H1 (cell line): ENCODE measurements at regions not wholly inside any gene's neighbourhood (a gene's known extent, or its start where the extent isn't known, plus 50 kb on each side); places are given as distances from the start of the nearest gene placed in this dataset.

ENCODE experiments used
- CTCF ChIA-PET: fragments of 300-600 bp; sonication (Branson Sonifier 250); formaldehyde crosslinking; loops from one replicate; lab custom pipeline; 2021; ENCODE audit not compliant: partially characterized antibody; lab: Charles Lee
- POLR2A ChIA-PET: fragments of 300-600 bp; sonication (Branson Sonifier 250); formaldehyde crosslinking; loops from one replicate; lab custom pipeline; 2021; ENCODE audit warnings: inconsistent platforms; ENCODE audit not compliant: partially characterized antibody; lab: Charles Lee
- DNase-seq, 2 experiments: peaks; one replicate each; pipeline versions ENCODE4 v3.0.0 to v3.0.0-alpha.2; 2010 to 2022; ENCODE audit warnings: low spot score in 2 of 2, low read depth in 1 of 2, mixed read lengths in 1 of 2
- FAIRE-seq: peaks from 2 replicates; lab custom pipeline; 2011; peaks lifted over from hg19 to GRCh38; lab: Jason Lieb, UNC
- H2AFZ ChIP-seq: 2 replicates; pipeline ENCODE4 v1.8.1; 2012; ENCODE audit warnings: low read length, inconsistent platforms
- H2AK5ac ChIP-seq: 2 replicates; pipeline ENCODE4 v1.6.1; 2013; ENCODE audit warnings: low read depth, low read length
- H2BK120ac ChIP-seq: replicated peaks from 2 replicates; pipeline ENCODE3; 2013; ENCODE audit warnings: low read depth, low read length, inconsistent platforms
- H2BK12ac ChIP-seq: 2 replicates; pipeline ENCODE4 v1.6.1; 2013; ENCODE audit warnings: low read depth, low read length
- H2BK15ac ChIP-seq: 2 replicates; pipeline ENCODE4 v1.6.1; 2013; ENCODE audit warnings: low read length
- H2BK20ac ChIP-seq: 2 replicates; pipeline ENCODE4 v1.6.1; 2013; ENCODE audit warnings: low read length
- H2BK5ac ChIP-seq: 2 replicates; pipeline ENCODE4 v1.6.1; 2013; ENCODE audit warnings: low read depth, low read length
- H3K14ac ChIP-seq: 2 replicates; pipeline ENCODE4 v1.6.1; 2013; ENCODE audit warnings: inconsistent platforms; ENCODE audit not compliant: insufficient read length
- H3K18ac ChIP-seq: 2 replicates; pipeline ENCODE4 v1.6.1; 2013; ENCODE audit warnings: low read length; ENCODE audit errors: extremely low read depth
- H3K23ac ChIP-seq: 2 replicates; pipeline ENCODE4 v1.6.1; 2013; ENCODE audit warnings: inconsistent platforms; ENCODE audit not compliant: insufficient read length
- H3K23me2 ChIP-seq: 2 replicates; pipeline ENCODE4 v1.6.1; 2013; ENCODE audit warnings: low read depth, low read length
- H3K27ac ChIP-seq: 2 replicates; pipeline ENCODE4 v1.6.1; 2011; ENCODE audit warnings: low read depth, low read length, inconsistent platforms
- H3K27me3 ChIP-seq, 4 experiments: replicated peaks in 1 of 4; 1 replicate in 1 of 4; 2 replicates in 3 of 4; pipeline versions ENCODE4 v1.6.1 to v1.8.1; 2011 to 2013; ENCODE audit warnings: low read length in 3 of 4, mild to moderate bottlenecking in 3 of 4, inconsistent platforms in 2 of 4, mixed read lengths in 2 of 4, moderate library complexity in 1 of 4; ENCODE audit not compliant: control insufficient read depth in 3 of 4, insufficient read depth in 3 of 4; ENCODE audit errors: extremely low read depth in 1 of 4
- H3K36me3 ChIP-seq, 4 experiments: 2 replicates each; pipeline versions ENCODE4 v1.6.1 to v1.8.1; 2011 to 2013; ENCODE audit warnings: mild to moderate bottlenecking in 4 of 4, low read length in 3 of 4, moderate library complexity in 2 of 4, control low read depth in 1 of 4, inconsistent platforms in 1 of 4; ENCODE audit not compliant: insufficient read depth in 4 of 4, control insufficient read depth in 2 of 4
- H3K4ac ChIP-seq: replicated peaks from 2 replicates; pipeline ENCODE3; 2013; ENCODE audit warnings: low read length, low read depth, mixed read lengths, inconsistent platforms; ENCODE audit not compliant: insufficient read length
- H3K4me1 ChIP-seq, 4 experiments: replicated peaks in 1 of 4; 1 replicate in 1 of 4; 2 replicates in 3 of 4; pipeline versions ENCODE4 v1.6.1 to v1.8.1; 2011 to 2013; ENCODE audit warnings: low read length in 3 of 4, inconsistent platforms in 2 of 4, mixed read lengths in 1 of 4; ENCODE audit not compliant: insufficient read depth in 4 of 4, control insufficient read depth in 3 of 4
- H3K4me2 ChIP-seq, 2 experiments: 2 replicates each; pipeline versions ENCODE4 v1.6.1 to v1.8.1; 2011 to 2013; ENCODE audit warnings: low read depth in 2 of 2, low read length in 2 of 2, control low read depth in 1 of 2, inconsistent platforms in 1 of 2, mild to moderate bottlenecking in 1 of 2; ENCODE audit not compliant: insufficient read depth in 1 of 2
- H3K4me3 ChIP-seq, 4 experiments: fragments of 200-600, 300-600 bp in 1 of 4; sonication (generic), shearing (Covaris generic), sonication (Bioruptor Twin) in 1 of 4; 2 replicates each; pipeline versions ENCODE4 v1.5.1 to v1.8.1; 2011 to 2016; ENCODE audit warnings: low read length in 4 of 4, low read depth in 3 of 4, control low read depth in 2 of 4, inconsistent platforms in 2 of 4, mild to moderate bottlenecking in 2 of 4, mixed read lengths in 1 of 4, moderate library complexity in 1 of 4; ENCODE audit not compliant: insufficient read depth in 2 of 4; ENCODE audit errors: extremely low read depth in 1 of 4
- H3K56ac ChIP-seq: replicated peaks from 2 replicates; pipeline ENCODE3; 2013; ENCODE audit warnings: low read depth, mild to moderate bottlenecking, mixed read lengths, low read length, inconsistent platforms; ENCODE audit not compliant: insufficient read length
- H3K79me1 ChIP-seq: 2 replicates; pipeline ENCODE4 v1.6.1; 2013; ENCODE audit warnings: low read depth, low read length, control low read depth
- H3K79me2 ChIP-seq, 2 experiments: 2 replicates each; pipeline versions ENCODE4 v1.6.1 to v1.8.1; 2012 to 2013; ENCODE audit warnings: low read length in 2 of 2, mild to moderate bottlenecking in 2 of 2, inconsistent platforms in 1 of 2; ENCODE audit not compliant: insufficient read depth in 2 of 2, control insufficient read depth in 1 of 2
- H3K9ac ChIP-seq, 4 experiments: replicated peaks in 1 of 4; 1 replicate in 1 of 4; 2 replicates in 3 of 4; pipeline versions ENCODE4 v1.6.1 to v1.8.1; 2011 to 2013; ENCODE audit warnings: low read depth in 3 of 4, low read length in 3 of 4, control low read depth in 2 of 4, mild to moderate bottlenecking in 2 of 4, moderate library complexity in 2 of 4, inconsistent platforms in 1 of 4; ENCODE audit errors: extremely low read depth in 1 of 4
- H3K9me3 ChIP-seq, 2 experiments: 2 replicates each; pipeline versions ENCODE4 v1.6.1 to v1.8.1; 2012 to 2013; ENCODE audit warnings: mild to moderate bottlenecking in 2 of 2, moderate library complexity in 2 of 2, control low read depth in 1 of 2, inconsistent platforms in 1 of 2, low read depth in 1 of 2, low read length in 1 of 2, mixed read lengths in 1 of 2; ENCODE audit not compliant: insufficient read depth in 2 of 2
- H4K20me1 ChIP-seq, 2 experiments: replicated peaks in 1 of 2; 2 replicates each; pipeline versions ENCODE3 to v1.8.1; 2011 to 2013; ENCODE audit warnings: inconsistent platforms in 2 of 2, low read length in 2 of 2, mild to moderate bottlenecking in 1 of 2; ENCODE audit not compliant: insufficient read depth in 2 of 2, control insufficient read depth in 1 of 2
- H4K5ac ChIP-seq: 2 replicates; pipeline ENCODE4 v1.6.1; 2013; ENCODE audit warnings: low read length, low read depth, mixed read lengths, inconsistent platforms; ENCODE audit not compliant: insufficient read length
- H4K8ac ChIP-seq: 2 replicates; pipeline ENCODE4 v1.8.0; 2013; ENCODE audit warnings: mild to moderate bottlenecking, moderate library complexity, low read length, inconsistent platforms; ENCODE audit not compliant: insufficient read depth; ENCODE audit errors: extremely low read depth
- H4K91ac ChIP-seq: replicated peaks from 2 replicates; pipeline ENCODE3; 2013; ENCODE audit warnings: low read length, mixed read lengths, inconsistent platforms; ENCODE audit not compliant: insufficient read length
- BRCA1 ChIP-seq: IDR thresholded peaks from 2 replicates; pipeline ENCODE4 v1.6.1; 2012; ENCODE audit warnings: low read depth, low read length, improper control_type of control experiment
- CTCF ChIP-seq, 3 experiments: IDR thresholded peaks; 1 replicate in 2 of 3; 2 replicates in 1 of 3; pipeline versions ENCODE4 v1.5.1 to v1.6.1; 2011; ENCODE audit warnings: low read length in 3 of 3, mild to moderate bottlenecking in 3 of 3, inconsistent platforms in 2 of 3, low read depth in 1 of 3, moderate library complexity in 1 of 3; ENCODE audit not compliant: insufficient read depth in 1 of 3; ENCODE audit errors: control extremely low read depth in 1 of 3
- HDAC6 ChIP-seq: IDR thresholded peaks from one replicate; pipeline ENCODE4 v1.7.1; 2012; ENCODE audit warnings: low read depth, mild to moderate bottlenecking, inconsistent platforms, low read length, moderate library complexity
- JUN ChIP-seq: IDR thresholded peaks from 2 replicates; pipeline ENCODE4 v1.6.1; 2011; ENCODE audit warnings: low read depth, mild to moderate bottlenecking, improper control_type of control experiment, low read length
- POLR2A ChIP-seq, 2 experiments: IDR thresholded peaks; 1 replicate in 1 of 2; 2 replicates in 1 of 2; pipeline ENCODE4 v1.6.1; 2011; ENCODE audit warnings: low read depth in 2 of 2, low read length in 2 of 2, mild to moderate bottlenecking in 2 of 2; ENCODE audit errors: control extremely low read depth in 1 of 2
- POU5F1 ChIP-seq: IDR thresholded peaks from 2 replicates; pipeline ENCODE4 v1.6.1; 2011; ENCODE audit warnings: low read depth, mild to moderate bottlenecking, low read length, moderate library complexity
- YY1 ChIP-seq: IDR thresholded peaks from 2 replicates; pipeline ENCODE4 v1.6.1; 2011; ENCODE audit warnings: low read depth, mild to moderate bottlenecking, low read length
- ZNF274 ChIP-seq: IDR thresholded peaks from 2 replicates; pipeline ENCODE4 v1.7.0; 2012; ENCODE audit warnings: low read length, borderline replicate concordance; ENCODE audit errors: extremely low read depth
- WGBS, 2 experiments: shearing (Covaris generic) in 1 of 2; methylation state at CpG; one replicate each; pipeline versions ENCODE4 v1.1.6 to v1.1.7; 2013 to 2015; ENCODE audit warnings: low lambda C conversion rate in 2 of 2, mixed read lengths in 2 of 2, inconsistent platforms in 1 of 2, low coverage in 1 of 2, missing lambda C conversion rate in 1 of 2; ENCODE audit not compliant: insufficient replicate concordance in 2 of 2, insufficient coverage in 1 of 2, insufficient read length in 1 of 2; ENCODE audit errors: extremely low coverage in 1 of 2, missing lambda C conversion rate in 1 of 2; 5-methylcytosine and 5-hydroxymethylcytosine counted together

GRCh38 chr5:111997711-111998110 is 240.7 kb upstream of the NREP start:
- no peak for FAIRE-seq
- no peak for TF ChIP-seq YY1
- TF ChIP-seq HDAC6 = no peak
- no peak for TF ChIP-seq POLR2A (IDR thresholded peaks at IDR 0.05; ENCODE audit: control extremely low read depth in 1 of 2, low read depth in 2 of 2, low read length in 2 of 2)
- no peak for TF ChIP-seq ZNF274
- TF ChIP-seq CTCF (IDR thresholded peaks at IDR 0.05; ENCODE audit: control extremely low read depth in 1 of 3, insufficient read depth in 1 of 3, low read depth in 1 of 3, low read length in 3 of 3) = no peak
- no peak for TF ChIP-seq POU5F1
- no peak for TF ChIP-seq BRCA1
- no peak for TF ChIP-seq JUN

More at GRCh38 chr5:111997711-111998110, 240.7 kb upstream of the NREP start:
- Histone ChIP-seq H2BK15ac (no peak overlapping the region), H3K56ac (no peak overlapping the region), H3K79me2 (no peaks in the 10 kb centered on the region), H3K27me3 (no peaks in the 10 kb centered on the region), H4K20me1 (no peaks in the 10 kb centered on the region), H3K23ac (no peak overlapping the region), H3K23me2 (no peaks in the 10 kb centered on the region), H2AK5ac (no peak overlapping the region), H3K18ac (no peak overlapping the region), H3K14ac (no peak overlapping the region), H3K79me1 (no peaks in the 10 kb centered on the region), H4K5ac (no peak overlapping the region), H4K91ac (no peak overlapping the region), H2BK120ac (no peak overlapping the region), H3K9me3 (peaks cover 0 to 3% of the 10 kb centered on the region in 2 experiments; a peak in 1 of 4 replicates), H3K27ac (no peak overlapping the region), H3K36me3 (no peaks in the 10 kb centered on the region), H3K4me2 (no peak overlapping the region), H2AFZ (no peak overlapping the region), H2BK12ac (no peak overlapping the region), H4K8ac (no peak overlapping the region), H3K4ac (no peak overlapping the region), H3K9ac (no peak overlapping the region), H3K4me1 (no peaks in the 10 kb centered on the region), H2BK5ac (no peak overlapping the region), H2BK20ac (no peak overlapping the region), H3K4me3 (no peak overlapping the region)
- ChIA-PET CTCF (interaction anchor here (0.7 kb wide), 1 partner anchor 432 kb away, joined by 3 read pairs; no protein-coding TSS in a partner anchor), POLR2A (no interaction called here)
- no peak for DNase-seq
- 88% methylated on average over 3 of the region's 3 CpGs; no CpG with 5 or more reads in 1 of the 2 experiments for WGBS, 2 experiments
